ENCODE measurements at regions not wholly inside any gene's neighbourhood (a gene's known extent, or its start where the extent isn't known, plus 50 kb on each side); places are given as distances from the start of the nearest gene placed in this dataset.

- intact Hi-C loops (cut with micrococcal nuclease), result no loop called here
Observed at GRCh38 chr22:22040908-22041307, 58.3 kb upstream of the TOP3B start.

DNA sequence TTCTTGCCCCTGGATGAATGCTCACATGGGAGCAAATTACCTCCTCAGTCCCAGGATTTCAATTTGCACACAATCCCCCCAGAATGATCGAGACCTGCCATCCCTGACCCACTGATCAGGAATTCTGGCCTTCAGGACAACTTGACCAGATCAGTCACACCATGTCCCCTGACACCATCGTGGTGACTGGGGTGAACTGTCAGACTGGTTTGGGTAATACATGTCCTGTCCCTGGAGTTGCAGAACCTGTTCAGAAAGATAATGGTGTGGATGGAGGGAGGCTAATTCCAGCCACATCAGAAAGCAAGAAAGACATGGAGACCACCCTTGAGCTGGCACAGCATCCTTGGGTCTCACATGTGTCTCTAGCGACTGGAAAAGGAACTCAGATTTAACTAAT lies 57.9 kb upstream of the TOP3B start:
- intact Hi-C loops (cut with micrococcal nuclease), result no loop called here

DNA sequence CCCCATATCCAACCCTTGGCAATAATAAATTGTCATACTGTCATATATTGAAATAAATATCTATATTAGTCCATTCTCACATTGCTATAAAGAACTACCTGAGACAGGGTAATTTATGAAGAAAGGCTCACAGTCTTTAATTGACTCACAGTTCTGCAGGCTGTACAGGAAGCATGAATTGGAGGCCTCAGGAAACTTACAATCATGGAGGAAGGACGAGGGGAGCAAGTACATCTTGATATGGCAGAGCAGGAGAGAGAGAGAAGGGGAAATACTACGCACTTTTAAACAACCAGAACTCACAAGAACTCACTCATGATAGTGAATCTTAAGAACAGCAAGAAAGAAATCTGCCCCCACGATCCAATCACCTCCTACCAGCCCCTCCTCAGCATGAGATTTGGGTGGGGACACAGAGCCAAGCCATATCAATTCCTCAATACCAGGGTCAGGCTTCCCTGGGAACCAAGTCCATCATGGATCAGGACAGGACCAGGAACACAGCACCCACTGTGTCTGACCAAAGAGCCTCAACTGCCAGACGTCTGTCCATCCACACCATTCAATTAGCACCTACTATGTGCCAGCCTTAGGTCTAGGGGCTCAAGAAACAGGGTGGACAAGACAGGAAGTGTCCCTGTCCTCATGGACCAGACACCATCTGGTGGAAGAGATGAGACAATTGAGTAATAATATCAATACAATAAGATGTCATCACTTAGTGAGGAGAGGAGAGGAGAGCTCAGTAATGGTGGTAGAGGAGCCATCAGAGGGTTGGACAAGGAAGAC lies 56.9 kb upstream of the TOP3B start:
- intact Hi-C loops (cut with micrococcal nuclease), result no loop called here

DNA sequence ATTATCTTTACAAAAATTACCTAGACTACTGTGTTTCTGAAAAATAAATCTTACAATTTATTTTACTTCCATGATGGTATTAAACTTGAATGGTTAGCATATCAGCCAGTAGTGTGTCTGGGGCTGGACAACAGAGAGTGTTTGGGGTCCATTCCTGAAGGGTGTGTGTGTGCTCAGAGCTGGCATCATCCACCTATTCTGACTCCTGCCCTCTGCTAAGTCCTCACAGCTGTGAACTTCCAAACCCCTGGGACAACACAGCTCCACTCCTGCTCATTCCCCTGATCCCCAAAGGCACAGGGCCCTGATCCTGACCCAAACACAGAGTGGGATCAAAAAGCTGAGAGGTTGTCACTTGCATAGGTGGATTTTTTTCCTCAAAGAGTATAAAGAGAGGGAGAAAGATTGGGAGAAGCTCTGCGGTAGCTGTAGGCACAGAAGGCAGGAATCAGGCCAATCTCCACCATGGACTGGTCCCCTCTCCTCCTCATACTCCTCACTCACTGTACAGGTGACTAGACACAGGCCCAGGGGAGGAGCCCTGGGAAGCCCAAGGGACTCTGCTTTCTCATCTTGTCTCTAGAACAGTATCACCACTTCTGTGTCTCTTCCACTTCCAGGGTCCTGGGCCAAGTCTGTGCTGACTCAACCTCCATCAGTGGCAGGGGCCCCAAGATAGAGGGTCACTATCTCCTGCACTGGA lies 55.7 kb upstream of the TOP3B start:
- intact Hi-C loops (cut with micrococcal nuclease), result no loop called here

DNA sequence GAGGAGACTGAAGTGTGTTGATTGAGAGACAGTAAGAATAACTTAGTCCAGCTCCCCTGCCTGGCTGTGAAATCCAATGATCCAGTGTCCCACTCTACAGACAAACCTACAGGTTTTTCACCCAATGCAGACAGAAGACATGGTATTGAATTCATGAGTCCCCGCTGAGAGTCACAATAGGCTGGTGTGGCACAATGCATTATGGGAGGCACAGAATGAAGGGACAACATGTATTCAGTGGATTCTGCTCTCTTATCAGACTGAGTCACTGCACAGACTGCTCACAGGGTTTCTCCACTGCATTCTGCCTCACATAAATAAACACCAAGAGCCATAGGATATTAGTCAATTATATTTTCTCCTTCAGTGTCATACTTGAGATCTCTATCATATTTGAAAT lies 55.2 kb upstream of the TOP3B start:
- intact Hi-C loops (cut with micrococcal nuclease), result no loop called here

DNA sequence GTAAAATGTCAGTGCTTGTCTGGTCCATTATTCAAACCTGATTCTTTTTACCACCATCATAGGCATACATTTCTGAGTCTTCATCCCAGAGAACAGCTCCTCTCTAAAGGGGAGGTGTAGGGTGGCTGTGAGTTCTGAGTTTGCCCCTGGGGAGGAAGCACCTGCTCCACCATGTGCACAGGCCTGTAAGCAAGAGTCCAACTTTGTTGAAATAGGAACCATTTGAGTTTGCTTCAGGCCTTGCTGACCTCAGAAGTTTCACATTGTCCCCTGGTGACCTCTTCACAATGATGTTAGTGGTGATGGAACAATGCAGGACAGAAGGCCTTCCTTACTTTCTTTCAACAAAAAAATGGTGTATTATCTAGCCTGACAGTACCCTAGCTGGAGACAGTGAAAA lies 54.6 kb upstream of the TOP3B start:
- intact Hi-C loops (cut with micrococcal nuclease), result no loop called here

DNA sequence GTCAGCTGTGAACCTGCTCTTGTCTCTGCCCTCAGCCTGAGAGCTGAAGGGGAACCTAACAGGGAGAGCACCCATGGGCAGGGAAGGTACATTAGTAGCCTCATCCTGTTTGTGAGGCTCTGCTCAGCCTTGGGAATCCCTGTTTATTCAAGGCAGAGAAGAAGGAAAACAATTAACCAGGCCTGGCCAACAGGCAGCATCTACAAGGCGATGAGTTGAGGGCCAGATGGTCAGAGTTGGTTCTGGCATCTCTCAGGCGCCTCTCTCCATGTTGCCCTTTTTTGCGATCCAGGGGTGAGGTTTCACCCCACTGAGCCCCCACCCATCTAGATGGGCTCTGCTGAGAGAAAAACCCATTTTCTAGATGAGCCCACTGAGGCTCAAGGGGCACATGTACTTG lies 54.0 kb upstream of the TOP3B start:
- intact Hi-C loops (cut with micrococcal nuclease), result no loop called here

DNA sequence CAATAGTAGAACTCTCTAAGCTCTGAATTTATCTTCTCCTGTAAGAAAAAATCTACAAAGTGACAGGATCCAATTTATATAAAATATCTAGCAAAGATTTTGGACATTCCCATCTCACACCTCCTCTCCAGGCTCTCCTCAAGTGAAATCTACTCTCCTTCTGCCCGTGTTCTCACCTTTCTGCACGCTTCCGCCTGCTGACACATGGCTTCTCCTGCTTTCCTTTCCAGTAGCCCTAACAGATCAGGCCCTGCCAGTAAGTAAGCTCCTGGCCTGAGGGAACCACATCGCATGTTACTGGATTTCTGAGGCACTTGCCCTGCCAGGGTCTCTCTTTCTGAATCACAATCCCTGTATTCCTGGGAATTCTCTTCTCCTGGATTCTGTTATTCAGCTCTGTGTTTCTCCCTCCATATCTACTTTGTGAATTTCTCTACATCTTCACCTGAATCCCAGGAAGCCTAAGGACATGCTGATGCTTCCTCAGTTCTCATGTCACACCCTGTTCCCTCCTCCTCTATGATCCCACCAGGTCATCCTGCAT lies 53.3 kb upstream of the TOP3B start:
- intact Hi-C loops (cut with micrococcal nuclease), result no loop called here

- intact Hi-C loops (cut with micrococcal nuclease), result no loop called here
Observed at GRCh38 chr22:22035203-22035602, 52.6 kb upstream of the TOP3B start.

GRCh38 chr22:22034469-22035132 lies 52.0 kb upstream of the TOP3B start:
- intact Hi-C loops (cut with micrococcal nuclease), result no loop called here

GRCh38 chr22:22033803-22034468 lies 51.3 kb upstream of the TOP3B start:
- intact Hi-C loops (cut with micrococcal nuclease), result no loop called here

DNA sequence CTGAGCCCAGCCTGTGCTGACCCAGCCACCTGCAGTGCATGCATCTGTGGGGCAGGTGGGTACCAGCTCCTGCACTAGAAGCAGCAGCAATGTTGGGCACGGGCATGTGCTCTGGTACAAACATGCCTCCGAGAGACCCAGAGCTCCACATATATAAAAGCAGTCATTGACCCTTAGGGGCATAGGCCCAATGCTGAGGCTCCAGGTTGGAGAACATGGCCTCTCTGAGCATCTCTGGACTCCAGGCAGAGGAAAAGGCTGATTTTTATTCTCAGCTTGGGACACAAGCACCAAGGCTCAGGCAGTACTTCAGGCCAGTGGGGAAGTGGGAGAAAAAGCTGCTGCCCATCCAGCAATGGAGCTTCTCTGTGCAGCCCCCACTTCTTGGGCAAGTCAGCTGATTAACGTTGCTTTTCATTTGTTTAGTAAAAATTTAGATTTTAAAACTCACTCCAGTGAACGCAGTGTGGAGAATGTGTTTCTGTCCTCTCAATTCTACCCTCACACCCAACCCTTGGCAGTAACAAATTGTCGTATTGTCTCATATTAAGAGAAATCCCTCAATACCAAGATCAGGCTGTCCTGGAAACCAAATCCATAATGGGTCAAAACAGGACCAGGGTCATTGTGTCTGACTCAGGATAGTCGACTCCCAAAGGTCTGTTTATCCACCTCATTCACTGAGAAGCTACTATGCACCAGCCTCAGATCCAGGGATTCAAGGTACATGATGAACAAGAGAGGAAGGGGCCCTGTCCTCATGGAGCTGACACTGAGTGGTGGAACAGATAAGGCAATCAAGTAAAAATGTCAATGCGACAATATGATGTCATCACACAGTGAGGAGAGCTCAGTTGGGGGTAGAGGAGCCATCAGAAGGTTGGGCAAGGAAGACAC lies 50.6 kb upstream of the TOP3B start:
- intact Hi-C loops (cut with micrococcal nuclease), result no loop called here

DNA sequence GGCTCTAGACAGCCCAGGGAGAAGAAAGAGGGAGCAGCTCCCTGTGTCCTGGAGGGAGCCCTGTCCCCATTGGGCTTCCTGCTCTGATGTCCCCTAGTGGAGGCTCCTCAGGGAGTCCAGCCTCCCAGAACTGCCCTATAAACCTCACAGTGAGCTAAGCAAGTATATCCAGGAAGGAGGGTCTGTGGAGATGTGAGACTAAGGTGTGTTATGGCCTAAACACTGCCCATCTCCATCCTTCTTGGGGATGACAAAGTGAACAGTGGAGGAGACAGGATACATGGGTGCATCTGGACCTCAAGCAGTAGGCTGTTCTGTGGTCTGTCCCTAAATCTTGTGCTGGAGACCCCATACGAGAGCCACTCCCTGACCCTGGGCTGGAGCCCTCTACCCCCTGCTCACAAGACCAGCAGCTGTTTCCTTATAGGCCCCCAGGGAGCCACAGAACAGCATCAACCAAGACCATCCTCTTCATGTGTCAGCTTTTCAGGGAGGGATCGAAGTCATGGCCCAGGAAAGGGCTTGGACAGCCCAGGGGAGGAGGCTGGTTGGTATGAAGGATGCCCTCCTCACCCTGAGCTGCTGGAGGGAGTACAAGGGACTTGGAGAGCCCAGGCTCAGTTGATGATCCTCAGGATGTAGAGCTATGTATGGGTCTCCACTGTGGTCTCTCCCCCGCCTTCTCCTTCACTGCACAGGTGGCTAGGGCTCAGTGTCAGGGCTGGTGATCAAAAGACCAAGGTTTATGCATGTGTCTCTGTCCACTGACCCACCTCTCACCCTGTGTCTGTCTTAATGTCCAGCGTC lies 49.7 kb upstream of the TOP3B start:
- intact Hi-C loops (cut with micrococcal nuclease), result no loop called here

Measured in T-helper 2 cell treated with Interferon-gamma antibody and Interleukin-4, amounts not matched to agents 100 ng/mL and 5 ng/mL, for 36 hours (primary cell).